OCI-LY1 (cell line): ENCODE measurements at regions not wholly inside any gene's neighbourhood (a gene's known extent, or its start where the extent isn't known, plus 50 kb on each side); places are given as distances from the start of the nearest gene placed in this dataset.

ENCODE experiments used
- EZH2 ChIP-seq: fragments of 200-600 bp; sonication (generic), shearing (Covaris generic); IDR thresholded peaks from 2 replicates; pipeline ENCODE4 v1.8.0; 2017; ENCODE audit warnings: borderline replicate concordance, mixed run types, mild to moderate bottlenecking, antibody characterized with exemption, low read length, moderate library complexity, mixed read lengths
- TF ChIP-seq, protein P1 (sequence below): fragments of 200-600 bp; sonication (generic), shearing (Covaris generic); IDR thresholded peaks from 2 replicates; pipeline ENCODE4 v1.5.1; 2017; ENCODE audit warnings: mild to moderate bottlenecking, antibody characterized with exemption, low read length, moderate library complexity, mixed read lengths

- TF ChIP-seq, protein P1, sequence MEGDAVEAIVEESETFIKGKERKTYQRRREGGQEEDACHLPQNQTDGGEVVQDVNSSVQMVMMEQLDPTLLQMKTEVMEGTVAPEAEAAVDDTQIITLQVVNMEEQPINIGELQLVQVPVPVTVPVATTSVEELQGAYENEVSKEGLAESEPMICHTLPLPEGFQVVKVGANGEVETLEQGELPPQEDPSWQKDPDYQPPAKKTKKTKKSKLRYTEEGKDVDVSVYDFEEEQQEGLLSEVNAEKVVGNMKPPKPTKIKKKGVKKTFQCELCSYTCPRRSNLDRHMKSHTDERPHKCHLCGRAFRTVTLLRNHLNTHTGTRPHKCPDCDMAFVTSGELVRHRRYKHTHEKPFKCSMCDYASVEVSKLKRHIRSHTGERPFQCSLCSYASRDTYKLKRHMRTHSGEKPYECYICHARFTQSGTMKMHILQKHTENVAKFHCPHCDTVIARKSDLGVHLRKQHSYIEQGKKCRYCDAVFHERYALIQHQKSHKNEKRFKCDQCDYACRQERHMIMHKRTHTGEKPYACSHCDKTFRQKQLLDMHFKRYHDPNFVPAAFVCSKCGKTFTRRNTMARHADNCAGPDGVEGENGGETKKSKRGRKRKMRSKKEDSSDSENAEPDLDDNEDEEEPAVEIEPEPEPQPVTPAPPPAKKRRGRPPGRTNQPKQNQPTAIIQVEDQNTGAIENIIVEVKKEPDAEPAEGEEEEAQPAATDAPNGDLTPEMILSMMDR = no peak
- no peak for TF ChIP-seq EZH2
These were observed 1037.3 kb upstream of the CDH6 start for GRCh38 chr5:30156156-30156555.
